ENCODE measurements at regions not wholly inside any gene's neighbourhood (a gene's known extent, or its start where the extent isn't known, plus 50 kb on each side); places are given as distances from the start of the nearest gene placed in this dataset.

GRCh38 chr12:4164188-4164558 is 109.4 kb upstream of the CCND2 start:
- FAIRE-seq: no peak
- Histone ChIP-seq H3K9ac (replicated peaks; ENCODE audit: extremely low read depth, insufficient read depth, low read length) (no peak overlapping the region), H3K27ac (ENCODE audit: insufficient read depth, low read depth, low read length) (no peak overlapping the region), H3K4me1 (ENCODE audit: control insufficient read depth, extremely low read depth, insufficient read depth, low read length) (no peaks in the 10 kb centered on the region), H3K9me3 (replicated peaks; ENCODE audit: control insufficient read depth, insufficient read depth, low read length) (no peaks in the 10 kb centered on the region), H3K4me3 (replicated peaks in 1 of 3; ENCODE audit: insufficient read depth in 1 of 3, low read depth in 1 of 3, low read length in 3 of 3) (peak overlapping the region in 2 of 3 experiments; percentile 12 to 38), H3K4me2 (ENCODE audit: insufficient read depth, low read length) (peak overlapping the region; percentile 57), H3K27me3 (ENCODE audit: control insufficient read depth in 2 of 2, insufficient read depth in 2 of 2, low read length in 2 of 2) (no peaks in the 10 kb centered on the region), H3K79me2 (ENCODE audit: control insufficient read depth, insufficient read depth, low read length) (no peaks in the 10 kb centered on the region), H3K9me1 (replicated peaks; ENCODE audit: control insufficient read depth, extremely low read depth, insufficient read depth, low read length) (no peaks in the 10 kb centered on the region), H4K20me1 (replicated peaks; ENCODE audit: control insufficient read depth, extremely low read depth, insufficient read depth, low read length) (no peaks in the 10 kb centered on the region), H2AFZ (ENCODE audit: low read depth, low read length) (peak overlapping the region; percentile 79), H3K36me3 (ENCODE audit: control insufficient read depth in 2 of 2, extremely low read depth in 1 of 2, insufficient read depth in 2 of 2, low read length in 2 of 2) (no peaks in the 10 kb centered on the region)
- no TSS peak for BruUV-seq (replicated peaks)
- POLR2A ChIA-PET: no interaction called here
- dilution Hi-C loops (cut with MboI; ENCODE audit: extremely low pct_ligation_motif_present, low sequenced_read_pairs) (no loop called here), intact Hi-C loops (cut with micrococcal nuclease) (loop anchor here (2.0 to 10.0 kb wide), 2 partner anchors 105 to 269 kb away; no protein-coding TSS in a partner anchor)
- TF ChIP-seq MYC (IDR thresholded peaks at IDR 0.05; ENCODE audit: low read depth, low read length) (no peak), GATA2 (IDR thresholded peaks at IDR 0.05; ENCODE audit: insufficient read depth, insufficient read length, low read depth, low read length) (no peak), JUN (IDR thresholded peaks at IDR 0.05; ENCODE audit: borderline replicate concordance, insufficient read depth, insufficient read length, low read depth) (no peak), POLR2A (IDR thresholded peaks at IDR 0.05; ENCODE audit: low read depth, low read length) (no peak), FOS (IDR thresholded peaks at IDR 0.05; ENCODE audit: borderline replicate concordance, insufficient read depth, low read length) (no peak), MAX (IDR thresholded peaks at IDR 0.05; ENCODE audit: insufficient read depth, insufficient read length) (no peak), CTCF (IDR thresholded peaks at IDR 0.05; ENCODE audit: extremely low read depth in 1 of 2, insufficient read depth in 1 of 2, low read depth in 1 of 2, low read length in 2 of 2) (no peak), POLR2AphosphoS5 (IDR thresholded peaks at IDR 0.05; ENCODE audit: insufficient read depth, low read depth, low read length) (no peak), EZH2 (IDR thresholded peaks at IDR 0.05; ENCODE audit: borderline replicate concordance, low read depth, low read length, severe bottlenecking) (no peak)
- CTCF ChIA-PET: interaction anchor here (1.2 to 2.1 kb wide), 3 partner anchors 9 to 113 kb away, joined by 3 to 15 read pairs (median 5); no protein-coding TSS in a partner anchor
- peak; percentile 9 for DNase-seq (ENCODE audit: low read depth, low spot score)

Data from endothelial cell of umbilical vein (primary cell).